HL-60 (cell line): ENCODE measurements at regions not wholly inside any gene's neighbourhood (a gene's known extent, or its start where the extent isn't known, plus 50 kb on each side); places are given as distances from the start of the nearest gene placed in this dataset.

Experiments
- DNase-seq, 2 experiments: peaks; one replicate each; pipeline ENCODE4 v3.0.0-alpha.2; 2010 to 2020; ENCODE audit warnings: low read depth in 1 of 2, low spot score in 1 of 2
- H3K27ac ChIP-seq: fragments of 250-450 bp; sonication (Bioruptor Pico); replicated peaks from 2 replicates; pipeline ENCODE4 v1.5.1; 2020; ENCODE audit warnings: mild to moderate bottlenecking, moderate library complexity
- H3K27me3 ChIP-seq: fragments of 250-450 bp; sonication (Bioruptor Pico); 2 replicates; pipeline ENCODE4 v1.5.1; 2021; ENCODE audit warnings: mild to moderate bottlenecking, moderate library complexity; ENCODE audit not compliant: insufficient read depth, poor library complexity, severe bottlenecking
- H3K4me3 ChIP-seq: replicated peaks from 2 replicates; pipeline ENCODE4 v1.5.1; 2011; ENCODE audit warnings: mild to moderate bottlenecking, control low read depth, low read length; ENCODE audit not compliant: insufficient read depth
- CTCF ChIP-seq: IDR thresholded peaks from one replicate; pipeline ENCODE4 v1.5.1; 2011; ENCODE audit warnings: low read length, control low read depth, inconsistent platforms; ENCODE audit not compliant: insufficient read depth
- GABPA ChIP-seq: IDR thresholded peaks from 2 replicates; pipeline ENCODE4 v1.6.1; 2012; ENCODE audit warnings: low read depth
- POLR2AphosphoS5 ChIP-seq: IDR thresholded peaks from 2 replicates; pipeline ENCODE4 v1.6.1; 2012; ENCODE audit warnings: low read depth
- REST ChIP-seq: IDR thresholded peaks from 2 replicates; pipeline ENCODE4 v1.6.1; 2012; ENCODE audit warnings: low read depth; ENCODE audit not compliant: insufficient replicate concordance
- SPI1 ChIP-seq: IDR thresholded peaks from 2 replicates; pipeline ENCODE4 v1.6.1; 2012; ENCODE audit warnings: low read depth, mild to moderate bottlenecking, borderline replicate concordance

GRCh38 chr1:213656039-213656438 lies 331.7 kb upstream of the PROX1 start:
- no peak overlapping the region for H3K27ac ChIP-seq
- no peak overlapping the region for H3K4me3 ChIP-seq
- no peak for DNase-seq
- TF ChIP-seq GABPA, result no peak
- no peak for TF ChIP-seq SPI1
- no peak for TF ChIP-seq POLR2AphosphoS5
- TF ChIP-seq REST, result no peak
- TF ChIP-seq CTCF, result no peak
- H3K27me3 ChIP-seq, result peaks cover 4% of the 10 kb centered on the region

GRCh38 chr1:213656503-213656902 lies 331.3 kb upstream of the PROX1 start:
- no peak for DNase-seq
- H3K4me3 ChIP-seq, result no peak overlapping the region
- peaks cover 4% of the 10 kb centered on the region for H3K27me3 ChIP-seq
- no peak for TF ChIP-seq GABPA
- no peak for TF ChIP-seq SPI1
- no peak for TF ChIP-seq REST
- TF ChIP-seq POLR2AphosphoS5, result no peak
- no peak overlapping the region for H3K27ac ChIP-seq

- TF ChIP-seq SPI1 (no peak), CTCF (no peak), GABPA (no peak), POLR2AphosphoS5 (no peak), REST (no peak)
- DNase-seq, result no peak
- Histone ChIP-seq H3K27me3 (peaks cover 4% of the 10 kb centered on the region), H3K4me3 (no peak overlapping the region), H3K27ac (no peak overlapping the region)
These were observed 330.8 kb upstream of the PROX1 start for GRCh38 chr1:213657013-213657412.
